GM18517 (cell line): ENCODE measurements at regions not wholly inside any gene's neighbourhood (a gene's known extent, or its start where the extent isn't known, plus 50 kb on each side); places are given as distances from the start of the nearest gene placed in this dataset.

Source experiments
- ATAC-seq: cut with Tn5 transposase; IDR thresholded peaks from one replicate; pipeline ENCODE4 v1.9.1; 2021; ENCODE audit warnings: mild to moderate bottlenecking, moderate library complexity; ENCODE audit not compliant: unreplicated experiment

DNA sequence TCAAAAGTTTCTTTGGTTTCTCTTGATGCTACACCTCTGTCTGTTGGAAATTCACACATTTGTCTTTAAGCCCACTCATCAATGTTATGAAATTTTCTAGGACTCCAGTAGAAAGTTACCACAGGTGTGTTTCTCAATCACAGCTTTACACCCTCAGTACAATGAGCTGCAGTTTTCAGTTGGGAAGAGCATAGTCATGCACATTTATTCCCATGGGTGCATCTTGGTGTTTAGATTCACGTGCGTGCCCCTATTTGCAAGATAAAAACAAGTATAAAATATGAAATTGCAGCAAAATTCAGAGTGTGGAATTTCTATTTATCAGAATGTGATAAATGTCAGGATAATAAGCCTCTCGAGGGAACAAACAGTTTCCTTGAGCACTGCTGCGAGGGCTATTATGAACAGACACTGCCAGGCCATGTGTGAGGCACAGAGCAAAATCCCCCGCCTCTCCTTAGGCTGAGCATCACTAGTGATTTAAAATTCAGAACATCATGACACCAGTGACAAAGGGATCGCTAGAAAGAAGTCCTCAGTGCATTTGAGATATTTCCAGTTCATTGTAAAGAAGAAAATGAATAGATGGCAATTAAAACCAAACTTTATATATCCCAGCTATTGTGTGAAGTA, 512.2 kb upstream of the TCF4 start:
- no peak for ATAC-seq

DNA sequence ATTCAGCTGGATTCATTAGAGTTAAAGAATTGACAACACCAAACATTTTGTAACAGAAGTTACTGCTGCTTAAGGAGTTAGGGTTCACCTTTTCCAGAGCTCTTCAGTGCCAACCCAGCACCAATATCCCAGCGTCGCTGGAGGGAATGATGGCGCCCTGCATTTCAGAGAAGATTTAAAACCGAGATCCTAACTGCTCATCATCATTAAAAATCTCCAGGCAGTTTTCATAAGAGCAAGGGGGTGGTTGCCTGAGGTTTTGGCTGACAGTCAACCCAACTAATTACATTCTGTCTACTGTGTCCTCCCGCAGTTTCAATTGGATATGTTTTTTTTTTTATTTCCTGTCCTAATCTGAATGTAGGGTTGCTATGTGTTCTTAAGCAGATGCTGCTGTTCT, 509.6 kb upstream of the TCF4 start:
- no peak for ATAC-seq

DNA sequence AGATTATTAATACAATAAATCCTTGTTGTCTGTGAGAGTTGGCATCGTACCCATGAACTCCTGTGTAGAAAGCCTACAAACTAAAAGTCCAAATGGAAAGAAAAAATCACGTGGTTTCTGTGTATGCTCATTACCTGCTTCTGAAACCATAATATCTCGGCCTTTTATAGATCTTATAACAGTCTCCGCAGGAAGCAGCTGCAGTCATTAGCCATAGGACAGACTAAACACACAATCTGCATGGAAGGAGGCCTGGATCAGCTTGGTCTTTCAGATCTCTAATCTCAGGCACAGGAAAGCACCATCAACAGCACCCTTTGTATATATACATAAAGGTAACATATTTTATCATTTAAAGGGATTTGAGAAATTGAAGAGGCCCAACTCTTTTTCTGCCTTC, 508.9 kb upstream of the TCF4 start:
- ATAC-seq: no peak

DNA sequence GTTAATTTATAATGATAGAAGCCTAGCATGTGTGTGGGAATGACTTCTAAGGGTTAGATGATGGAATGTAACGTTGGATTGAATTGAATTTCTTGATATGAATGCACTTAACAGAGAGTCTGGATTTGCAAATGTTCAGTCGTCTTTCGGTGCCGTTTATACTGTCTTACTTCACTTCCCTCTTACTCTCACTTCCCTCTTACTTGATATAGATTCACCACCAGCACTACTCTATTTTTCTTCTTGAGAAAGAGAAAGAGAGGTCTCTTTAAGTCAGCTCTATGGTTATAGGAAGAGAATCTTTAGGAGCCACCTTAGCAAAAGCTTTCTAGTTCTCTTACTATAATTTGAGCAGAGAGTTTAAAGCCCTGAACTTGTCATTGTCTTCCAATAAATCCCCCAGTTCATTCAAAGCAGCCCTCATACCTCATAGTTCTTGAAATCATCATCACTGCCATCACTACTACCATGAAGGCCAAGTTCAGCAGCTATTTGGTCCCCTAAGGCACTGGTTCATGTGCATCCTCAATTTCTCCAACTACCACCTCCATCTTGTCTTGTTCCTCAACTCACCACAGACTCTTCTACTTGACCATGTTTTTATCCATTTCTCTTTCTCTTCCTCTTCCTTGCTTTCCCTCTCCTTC, 501.7 kb upstream of the TCF4 start:
- ATAC-seq: no peak

DNA sequence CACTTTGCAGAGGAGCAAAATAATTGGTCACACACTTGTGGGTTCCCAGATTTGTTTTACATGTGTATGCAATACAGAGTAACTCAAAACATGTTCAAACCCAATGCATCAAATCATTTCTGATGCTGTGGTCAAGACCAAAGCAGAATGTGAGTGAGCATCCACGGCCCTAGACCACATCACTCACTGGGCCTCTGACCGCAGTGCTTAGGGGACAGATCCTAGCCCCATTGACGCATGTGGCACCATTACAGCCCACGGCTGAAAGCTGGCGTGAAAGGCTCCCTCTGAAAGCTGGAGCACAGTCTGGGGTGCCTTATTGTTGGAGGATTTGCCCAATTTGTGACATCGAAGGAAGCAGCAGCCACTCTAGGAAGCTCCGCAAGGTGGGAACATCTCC, 498.8 kb upstream of the TCF4 start:
- ATAC-seq: no peak

DNA sequence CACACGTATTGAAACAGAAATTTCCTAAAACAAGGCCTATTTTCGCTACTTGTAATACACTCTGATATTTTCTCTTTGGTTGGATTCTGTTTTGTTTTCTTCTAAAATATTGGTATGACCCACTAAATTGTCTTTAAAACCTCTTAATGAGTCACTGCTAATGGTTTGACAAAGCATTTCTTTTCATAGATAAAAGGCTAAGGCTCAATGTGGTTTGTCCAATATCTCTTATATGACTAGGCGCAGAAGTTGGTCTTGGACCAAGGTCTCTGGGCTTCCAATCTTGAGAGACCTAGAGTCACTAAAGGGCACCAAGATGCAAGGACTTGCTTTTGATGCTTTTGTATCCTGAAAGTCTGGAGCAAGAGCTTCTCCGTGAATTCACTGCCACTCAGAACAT, 498.2 kb upstream of the TCF4 start:
- no peak for ATAC-seq

DNA sequence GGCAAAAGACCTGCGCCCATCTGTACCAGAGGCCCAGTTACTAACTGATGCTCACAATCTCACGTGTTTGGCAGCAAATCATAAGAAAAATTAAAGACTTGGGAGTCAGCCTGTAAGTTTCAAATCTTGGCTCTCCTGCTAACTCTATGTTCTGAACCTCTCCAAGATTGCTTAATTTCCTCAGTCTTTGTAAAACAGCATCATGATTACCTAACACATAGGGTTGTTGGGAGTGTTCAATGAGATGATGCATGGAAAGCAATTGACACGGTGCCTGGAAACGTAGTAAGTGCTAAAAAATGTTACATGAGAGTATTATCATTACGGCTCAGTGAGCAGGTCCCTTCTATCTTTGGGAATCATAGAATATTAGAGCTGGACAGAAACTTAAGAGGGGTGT, 497.6 kb upstream of the TCF4 start:
- ATAC-seq: no peak

DNA sequence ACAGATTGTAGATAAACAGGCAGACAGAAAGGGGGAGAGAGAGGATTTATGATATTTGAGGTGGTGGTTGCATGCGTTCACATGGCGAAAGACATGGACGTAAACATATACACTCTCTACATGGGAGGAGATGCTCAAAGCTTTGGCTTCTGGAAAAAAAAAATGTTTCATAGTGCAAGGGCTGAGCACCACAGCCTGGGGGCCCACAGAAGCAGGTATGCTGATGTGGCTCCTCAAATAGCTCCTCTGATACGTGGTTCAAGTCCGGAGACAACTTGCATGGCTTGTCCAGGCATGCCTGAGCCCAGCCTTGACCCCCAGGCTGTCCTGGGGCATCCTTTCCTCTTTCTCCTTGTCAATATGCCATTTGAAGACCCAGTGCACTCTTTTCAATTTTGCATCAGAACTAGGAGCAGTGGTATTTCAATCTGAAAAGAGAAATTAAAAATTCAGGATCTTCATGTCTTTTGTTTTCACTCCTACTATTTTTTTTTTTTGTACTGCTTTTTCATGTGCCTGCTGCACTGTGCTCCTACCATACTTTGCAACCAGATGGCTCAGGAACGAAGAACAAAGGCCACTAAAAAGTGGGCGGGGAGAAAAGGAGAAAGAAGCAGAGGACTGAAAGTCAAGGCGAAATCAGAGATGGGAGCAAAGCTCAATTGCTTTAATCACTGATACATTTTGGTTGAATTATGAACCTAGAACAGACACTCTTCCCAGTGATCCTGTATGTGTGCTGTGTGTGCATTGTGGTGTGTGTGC, 495.7 kb upstream of the TCF4 start:
- no peak for ATAC-seq

DNA sequence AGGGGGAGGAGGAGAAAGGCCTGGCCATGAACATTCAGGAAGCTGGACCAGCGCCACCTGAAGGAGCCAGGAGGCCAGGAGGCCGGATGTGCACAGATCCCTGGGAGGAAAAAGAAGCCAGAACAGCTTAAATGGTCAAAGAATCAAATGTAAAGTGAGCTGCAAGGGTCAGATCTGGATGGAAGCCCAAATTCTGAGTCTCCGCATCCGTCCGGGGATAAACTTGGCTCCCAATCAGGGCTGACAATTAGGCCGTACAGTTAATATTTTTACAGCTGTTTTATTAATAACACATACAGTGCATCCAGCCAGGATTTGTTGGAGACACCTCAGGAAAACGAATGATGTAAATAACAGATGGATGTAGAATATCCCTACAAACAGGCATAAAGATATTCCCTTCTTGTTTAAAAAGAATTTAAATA, 495.1 kb upstream of the TCF4 start:
- ATAC-seq: no peak

DNA sequence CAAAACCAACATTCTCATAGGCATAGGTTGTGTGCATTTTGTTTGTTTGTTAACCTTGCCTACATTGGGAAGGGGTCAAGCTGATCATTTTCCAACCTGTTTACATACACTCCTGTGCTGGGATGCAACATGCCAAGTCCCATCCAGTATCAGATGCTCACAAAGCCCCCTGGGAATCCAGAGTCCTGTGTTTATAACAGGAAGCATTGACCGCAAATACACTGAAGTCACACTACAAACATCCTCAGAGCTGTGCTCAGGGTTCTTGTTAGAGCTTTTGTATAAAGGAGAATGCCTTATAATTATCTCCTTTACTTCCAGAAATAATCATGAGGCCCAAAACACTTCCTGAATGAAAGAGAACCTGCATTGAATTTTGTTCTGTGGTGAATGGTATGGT, 488.7 kb upstream of the TCF4 start:
- ATAC-seq: no peak

DNA sequence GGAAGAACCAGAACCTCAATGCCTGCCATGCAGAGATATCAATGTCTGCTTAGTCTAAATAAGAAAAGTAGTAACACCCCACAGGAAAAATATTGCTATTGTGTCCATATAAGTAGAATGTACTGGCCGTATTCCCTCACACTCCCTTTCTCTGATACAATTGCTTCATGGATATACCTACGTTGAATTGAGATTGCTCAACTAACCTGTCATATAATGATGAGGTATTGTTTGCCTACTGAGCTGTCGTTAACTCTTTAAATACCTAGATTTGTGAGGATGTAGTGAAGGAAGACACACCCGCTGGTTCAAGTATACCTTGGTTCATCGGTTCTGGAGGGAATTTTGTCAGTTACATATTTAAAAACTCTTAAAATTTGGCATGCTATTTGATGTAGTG, 480.7 kb upstream of the TCF4 start:
- ATAC-seq: no peak

DNA sequence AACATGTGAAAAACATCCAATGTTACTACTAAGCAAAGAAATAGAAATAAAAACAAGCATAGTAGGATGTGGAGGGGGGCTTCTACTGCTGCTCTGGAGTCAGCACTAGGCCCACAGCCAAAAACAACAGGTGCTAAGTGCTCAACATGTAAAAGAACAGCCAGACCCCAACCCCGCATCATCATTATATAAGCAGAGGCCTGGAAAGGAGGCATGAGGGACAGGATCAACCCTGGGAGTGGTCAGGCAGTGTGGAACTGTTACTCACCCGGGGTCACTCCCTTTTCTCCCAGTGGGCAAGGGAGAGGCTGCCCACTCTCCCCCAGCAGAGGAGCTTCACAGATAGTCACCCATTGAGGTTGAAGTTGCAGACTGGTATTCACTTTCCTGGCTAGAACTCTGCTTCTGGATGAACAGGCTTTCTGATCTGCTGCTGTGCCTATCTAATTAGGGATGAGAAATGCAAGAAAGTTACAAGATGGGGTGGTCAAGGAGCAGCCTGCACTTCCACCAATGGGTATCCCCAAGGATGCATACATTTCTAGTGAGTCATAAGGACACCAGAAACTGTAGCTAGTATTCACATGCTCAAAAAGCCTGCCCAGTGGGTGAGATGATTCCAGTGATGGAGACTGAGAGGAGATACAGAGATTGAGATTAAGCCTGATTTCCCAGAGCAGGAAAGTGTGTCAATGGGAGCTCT, 480.1 kb upstream of the TCF4 start:
- ATAC-seq: no peak

DNA sequence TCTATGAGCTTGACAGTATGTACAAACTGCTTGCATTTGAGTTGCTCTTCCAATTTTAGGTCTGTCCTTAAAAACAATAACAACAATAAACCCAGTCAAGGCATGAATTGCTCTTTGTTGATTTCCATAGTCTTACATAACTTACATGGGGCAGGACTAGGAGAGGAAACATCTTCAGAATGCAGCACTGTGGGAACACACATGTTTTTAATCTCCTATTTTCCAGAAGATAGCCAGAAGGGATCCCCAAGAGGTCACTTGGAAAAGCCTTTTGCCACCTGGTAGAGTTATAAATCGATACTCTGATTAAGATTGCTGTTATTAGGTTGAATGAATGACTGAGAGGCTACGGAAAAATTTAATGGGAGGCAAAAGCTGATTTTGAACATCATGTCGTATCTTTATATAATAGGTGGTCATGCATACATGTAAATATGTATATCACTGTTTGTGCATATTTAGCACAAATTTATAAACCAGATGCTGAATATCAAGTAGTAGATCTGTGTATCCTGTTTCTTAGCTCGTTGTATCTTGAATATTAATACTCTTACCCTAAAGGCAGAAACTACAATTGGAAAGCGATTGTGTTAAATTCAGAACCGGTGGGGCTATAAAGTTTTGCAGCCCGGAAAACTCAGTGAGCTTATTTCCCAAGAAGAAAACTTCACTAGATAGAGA, 479.4 kb upstream of the TCF4 start:
- ATAC-seq: no peak

DNA sequence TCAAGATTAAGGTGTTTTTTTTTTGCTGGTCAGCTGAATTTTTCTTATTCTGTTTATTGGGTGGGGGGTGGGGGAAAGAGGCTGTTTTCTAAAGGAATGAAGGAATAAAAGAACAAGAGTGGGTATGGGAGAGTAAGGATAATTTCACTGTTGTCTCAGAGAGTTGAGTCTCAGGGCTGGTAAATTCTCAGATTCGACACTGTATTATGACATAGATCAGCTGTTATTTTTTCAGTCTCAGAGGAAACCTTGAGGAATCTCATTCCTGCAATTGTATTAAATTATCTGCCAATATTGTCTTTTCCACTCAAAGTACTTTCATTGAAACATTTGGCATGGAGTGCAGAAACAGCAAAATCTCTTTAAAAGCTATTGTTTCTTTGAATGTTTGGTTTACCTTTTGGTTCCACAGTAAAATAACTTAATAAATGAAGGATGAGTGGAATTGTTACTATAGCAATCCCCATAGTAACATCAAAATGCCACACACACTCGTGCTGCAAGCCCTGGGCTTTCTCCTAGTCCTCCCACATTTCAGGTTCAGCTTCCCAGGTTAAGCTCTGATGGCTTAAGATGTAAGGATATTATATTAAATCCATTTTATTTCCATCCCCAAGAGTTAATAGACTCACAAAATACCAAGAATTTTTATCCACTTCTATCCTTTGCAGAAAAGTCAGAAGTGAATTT, 478.7 kb upstream of the TCF4 start:
- no peak for ATAC-seq

DNA sequence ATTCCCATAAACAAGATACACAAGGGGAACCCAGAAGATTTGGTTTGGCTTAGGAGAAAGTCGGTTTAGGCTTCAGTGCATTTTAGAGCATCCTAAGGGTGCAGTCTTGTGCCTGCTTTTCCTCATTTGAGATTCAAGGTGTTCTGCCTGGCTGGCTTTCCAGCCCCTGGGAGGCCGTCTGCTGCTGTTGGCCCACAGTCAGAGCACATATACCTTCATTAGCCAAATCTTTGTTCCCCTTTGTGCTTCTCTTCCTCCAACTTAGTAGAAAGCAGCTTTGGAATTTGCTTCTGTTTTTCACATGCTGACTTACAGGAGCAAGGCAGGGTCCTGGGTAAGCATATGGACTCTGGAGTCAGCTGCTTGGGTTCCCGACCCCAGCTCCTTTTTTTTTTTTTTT, 477.1 kb upstream of the TCF4 start:
- ATAC-seq: no peak

DNA sequence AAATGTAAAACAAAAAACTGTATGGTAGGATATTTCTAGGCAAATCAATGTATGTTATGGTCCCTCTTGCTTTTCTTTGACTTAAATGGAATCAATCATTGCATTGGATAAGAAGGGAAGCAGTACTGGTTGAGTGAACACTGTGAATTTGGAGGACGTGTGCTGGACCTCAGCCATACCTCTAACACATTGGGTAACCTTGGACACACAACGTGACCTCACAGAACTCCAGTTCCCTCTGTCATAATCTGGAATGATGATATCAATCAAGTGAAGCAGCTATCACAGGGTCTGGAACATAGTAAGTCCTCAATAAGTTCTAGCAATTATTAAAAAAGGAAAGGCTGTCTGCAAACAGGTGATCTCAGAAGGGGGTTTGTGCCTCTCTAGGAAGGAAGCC, 474.9 kb upstream of the TCF4 start:
- ATAC-seq: no peak

DNA sequence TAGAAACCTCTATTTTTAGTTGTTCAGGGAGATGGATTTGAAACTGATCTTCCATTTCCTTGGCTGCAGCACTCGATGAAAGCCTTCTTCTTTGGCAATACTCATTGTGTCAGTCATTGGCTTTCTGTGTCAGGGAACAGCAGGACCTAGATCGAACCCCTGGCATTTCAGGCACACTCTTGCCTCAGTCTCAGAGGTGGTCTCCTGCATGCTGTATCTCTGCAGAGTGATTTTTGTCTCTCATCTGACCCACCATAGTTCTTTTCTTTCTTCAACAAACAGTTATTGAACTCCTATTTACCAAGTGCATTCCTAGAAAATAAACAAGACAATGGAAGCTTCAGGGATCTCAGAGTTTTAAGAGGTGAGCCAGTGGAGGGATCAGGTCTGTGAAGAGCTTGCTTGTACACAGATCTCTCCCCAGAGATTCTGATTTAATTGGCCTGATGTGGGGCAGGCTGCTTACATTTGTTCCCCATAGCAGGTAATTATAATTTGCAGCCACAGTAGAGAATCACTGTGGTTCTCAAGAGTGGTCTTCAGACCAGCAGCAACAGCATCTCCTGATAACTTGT, 473.1 kb upstream of the TCF4 start:
- ATAC-seq: no peak

DNA sequence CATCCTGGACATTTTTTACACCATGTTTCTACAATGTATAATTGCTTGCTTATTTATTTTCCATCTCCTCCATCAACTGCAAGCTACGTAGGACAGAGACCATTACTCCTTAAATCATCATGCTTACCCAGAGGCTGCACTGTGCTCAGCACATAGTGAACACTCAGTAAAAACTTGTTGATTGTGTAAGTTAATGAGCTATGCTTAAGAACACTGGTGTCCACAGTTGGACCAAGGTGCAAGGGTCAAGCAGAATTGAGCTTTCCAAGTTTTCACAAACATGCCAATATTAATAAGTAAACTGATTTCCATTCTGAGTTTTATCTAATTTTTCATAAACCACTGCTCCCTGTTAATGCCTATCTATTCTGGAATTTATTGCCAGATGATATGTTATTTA, 464.2 kb upstream of the TCF4 start:
- no peak for ATAC-seq

DNA sequence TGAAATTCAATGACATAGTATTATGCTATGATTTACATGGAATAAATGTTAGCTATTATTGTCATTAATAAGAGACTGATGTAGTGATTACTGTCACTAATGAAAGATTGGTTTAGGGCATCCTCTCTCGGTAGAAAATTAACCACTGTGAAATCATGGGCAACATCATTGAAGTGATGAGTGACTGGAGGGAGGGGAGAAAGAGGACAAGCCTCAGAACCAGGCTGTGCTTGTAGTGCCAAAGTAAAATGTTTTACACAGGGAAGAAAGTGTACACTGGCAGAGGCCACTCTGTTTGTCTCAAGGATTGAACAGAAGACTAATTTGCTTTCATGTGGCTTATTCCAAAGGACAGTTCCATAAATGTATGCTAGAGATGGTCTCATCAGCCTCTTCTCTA, 456.2 kb upstream of the TCF4 start:
- ATAC-seq: no peak

DNA sequence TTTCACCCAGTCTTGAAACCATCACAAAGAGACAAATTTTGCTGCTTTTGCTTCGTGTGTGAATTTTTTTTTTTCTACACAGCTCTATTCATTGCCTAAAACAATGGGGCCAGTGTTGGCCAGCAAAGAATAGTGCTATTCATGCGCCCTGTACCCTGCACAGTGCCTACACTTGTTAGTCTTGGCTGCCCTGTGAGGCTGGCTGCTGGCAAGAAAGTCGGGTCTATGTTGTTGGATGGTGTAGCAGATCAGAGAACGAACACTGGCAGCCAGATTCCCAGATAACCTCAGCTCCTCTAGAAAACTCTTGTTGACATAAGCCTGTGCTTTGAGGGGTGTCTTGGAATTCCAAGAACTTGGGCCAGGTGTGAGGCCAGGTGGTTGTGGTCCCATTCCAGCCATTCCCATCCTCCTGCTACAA, 455.7 kb upstream of the TCF4 start:
- ATAC-seq: no peak
